ENCODE measurements at regions not wholly inside any gene's neighbourhood (a gene's known extent, or its start where the extent isn't known, plus 50 kb on each side); places are given as distances from the start of the nearest gene placed in this dataset.
"Not testable (repeated sequence)": the region's sequence is repeated elsewhere in the genome, so short reads cannot be mapped to it uniquely, and the experiment has no call there.

DNA sequence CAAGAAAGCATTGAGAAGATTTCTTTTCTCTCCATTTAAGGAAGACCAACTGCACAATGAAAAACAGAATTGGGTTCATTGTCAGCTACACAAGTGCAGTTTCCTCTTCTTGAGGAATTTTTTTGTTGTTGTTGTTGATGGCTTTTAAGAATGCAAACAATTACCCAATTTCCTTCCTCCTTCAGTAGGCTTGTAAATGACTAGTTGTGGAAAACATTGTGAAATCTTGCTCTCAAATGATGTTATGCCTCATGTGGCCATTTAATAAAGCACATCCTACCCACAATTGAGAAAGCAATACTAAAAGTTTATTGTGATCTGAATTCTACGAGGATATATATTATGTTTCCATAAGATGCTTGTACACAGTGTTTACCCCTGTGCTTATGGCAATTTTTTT lies 171.6 kb downstream of the FAM174A start:
- Mint-ChIP-seq H3K4me3 (no peak overlapping the region), H3K4me1 (ENCODE audit: unreplicated experiment) (no peaks in the 10 kb centered on the region), H3K27ac (no peak overlapping the region), H3K27me3 (no peaks in the 10 kb centered on the region), H3K36me3 (no peaks in the 10 kb centered on the region), H3K9me3 (no peaks in the 10 kb centered on the region)
- TF ChIP-seq CTCF (conservative IDR thresholded peaks at IDR 0.05), result peak; percentile 51
- DNase-seq (ENCODE audit: extremely low spot score, unreplicated experiment), result no peak

DNA sequence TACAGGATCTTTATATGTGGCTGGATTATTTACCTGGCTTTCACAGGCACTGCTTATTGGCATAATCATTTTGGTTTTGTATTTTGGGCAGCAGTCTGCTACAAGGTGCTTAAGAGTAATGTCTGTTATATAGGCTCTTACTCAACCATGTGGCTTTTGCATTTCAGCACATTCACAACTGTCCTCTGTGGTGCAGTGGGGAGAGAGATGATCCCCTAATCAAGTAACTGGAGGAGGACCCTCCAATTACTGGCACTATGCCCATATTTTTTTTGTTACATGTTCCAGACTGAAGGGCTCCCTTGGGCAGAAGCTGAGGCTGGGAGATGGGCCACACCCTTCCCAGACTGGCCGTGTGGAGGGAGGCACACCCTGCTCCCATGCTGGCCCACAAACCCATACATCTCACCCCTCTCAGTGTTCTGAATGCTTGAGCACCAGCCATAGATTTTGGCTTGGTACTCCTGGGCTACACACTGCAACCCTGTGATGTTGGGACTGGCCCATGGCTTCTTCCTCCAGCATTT lies 173.5 kb downstream of the FAM174A start:
- Mint-ChIP-seq H3K27ac (no peak overlapping the region), H3K36me3 (no peaks in the 10 kb centered on the region), H3K9me3 (no peaks in the 10 kb centered on the region), H3K4me3 (no peak overlapping the region), H3K4me1 (ENCODE audit: unreplicated experiment) (no peaks in the 10 kb centered on the region), H3K27me3 (no peaks in the 10 kb centered on the region)
- no peak for DNase-seq (ENCODE audit: extremely low spot score, unreplicated experiment)
- TF ChIP-seq CTCF (conservative IDR thresholded peaks at IDR 0.05), result no peak

DNA sequence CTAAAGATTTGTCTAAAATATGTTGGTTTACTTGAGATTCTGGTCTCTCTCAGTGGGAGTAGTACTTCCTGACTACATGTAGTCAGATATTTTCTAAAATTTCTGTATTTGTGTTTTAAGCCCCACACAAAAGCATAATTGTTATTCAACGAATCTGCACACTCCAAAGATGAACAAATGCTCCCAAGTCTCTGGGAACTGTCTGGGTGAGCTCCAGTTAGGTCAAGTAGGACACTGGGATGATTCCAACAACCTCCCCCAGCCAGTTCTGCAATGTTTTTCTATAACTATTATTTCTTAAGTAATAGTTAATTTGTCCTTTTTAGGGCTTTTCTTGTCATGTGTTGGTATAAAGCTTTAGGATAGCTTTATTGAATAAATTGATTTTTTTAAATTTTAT lies 174.6 kb downstream of the FAM174A start:
- no peaks in the 10 kb centered on the region for H3K36me3 Mint-ChIP-seq
- no peak overlapping the region for H3K4me3 Mint-ChIP-seq
- H3K27me3 Mint-ChIP-seq, result no peaks in the 10 kb centered on the region
- TF ChIP-seq CTCF (conservative IDR thresholded peaks at IDR 0.05), result no peak
- no peak for DNase-seq (ENCODE audit: extremely low spot score, unreplicated experiment)
- H3K4me1 Mint-ChIP-seq (ENCODE audit: unreplicated experiment), result no peaks in the 10 kb centered on the region
- no peak overlapping the region for H3K27ac Mint-ChIP-seq
- H3K9me3 Mint-ChIP-seq, result no peaks in the 10 kb centered on the region

- not testable (repeated sequence) for H3K4me1 Mint-ChIP-seq (ENCODE audit: unreplicated experiment); H3K27ac Mint-ChIP-seq; DNase-seq (ENCODE audit: extremely low spot score, unreplicated experiment); H3K36me3 Mint-ChIP-seq; H3K9me3 Mint-ChIP-seq; H3K4me3 Mint-ChIP-seq; H3K27me3 Mint-ChIP-seq
These were observed 179.6 kb downstream of the FAM174A start for GRCh38 chr5:100714780-100715179.

DNA sequence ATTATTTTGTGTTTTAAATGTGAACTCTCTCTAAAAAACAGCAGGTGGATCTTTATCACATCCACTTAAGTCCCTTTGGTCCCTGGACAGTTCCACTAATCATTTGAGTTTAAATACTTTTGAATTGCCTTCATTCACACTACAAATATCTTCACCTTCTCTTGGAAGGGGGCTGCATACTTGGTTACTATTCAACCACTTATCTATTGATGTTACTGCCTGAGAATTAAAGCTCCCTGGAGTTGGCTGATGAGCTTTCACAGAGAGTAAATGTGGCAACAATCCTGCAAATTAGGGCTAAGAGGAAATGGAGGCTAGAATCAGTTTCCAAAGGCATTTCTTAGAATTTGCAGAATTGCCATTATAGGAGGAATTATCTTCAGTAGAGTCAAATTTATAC lies 180.4 kb downstream of the ST8SIA4 start:
- H3K36me3 Mint-ChIP-seq, result no peaks in the 10 kb centered on the region
- no peak overlapping the region for H3K4me3 Mint-ChIP-seq
- no peaks in the 10 kb centered on the region for H3K9me3 Mint-ChIP-seq
- TF ChIP-seq CTCF (conservative IDR thresholded peaks at IDR 0.05), result no peak
- no peak overlapping the region for H3K27ac Mint-ChIP-seq
- no peaks in the 10 kb centered on the region for H3K27me3 Mint-ChIP-seq
- no peaks in the 10 kb centered on the region for H3K4me1 Mint-ChIP-seq (ENCODE audit: unreplicated experiment)
- no peak for DNase-seq (ENCODE audit: extremely low spot score, unreplicated experiment)

GRCh38 chr5:100723229-100723628 lies 179.9 kb downstream of the ST8SIA4 start:
- no peak overlapping the region for H3K4me3 Mint-ChIP-seq
- H3K27ac Mint-ChIP-seq, result no peak overlapping the region
- no peak for DNase-seq (ENCODE audit: extremely low spot score, unreplicated experiment)
- no peaks in the 10 kb centered on the region for H3K36me3 Mint-ChIP-seq
- no peaks in the 10 kb centered on the region for H3K9me3 Mint-ChIP-seq
- no peak for TF ChIP-seq CTCF (conservative IDR thresholded peaks at IDR 0.05)
- no peaks in the 10 kb centered on the region for H3K4me1 Mint-ChIP-seq (ENCODE audit: unreplicated experiment)
- no peaks in the 10 kb centered on the region for H3K27me3 Mint-ChIP-seq

All from type B pancreatic cell (in vitro differentiated cells).